HFF-Myc (cell line): ENCODE measurements at regions not wholly inside any gene's neighbourhood (a gene's known extent, or its start where the extent isn't known, plus 50 kb on each side); places are given as distances from the start of the nearest gene placed in this dataset.
"Not testable (repeated sequence)": the region's sequence is repeated elsewhere in the genome, so short reads cannot be mapped to it uniquely, and the experiment has no call there.

Source experiments
- DNase-seq: peaks from one replicate; pipeline ENCODE4 v3.0.0-alpha.2; 2011; ENCODE audit warnings: low read depth; ENCODE audit errors: extremely low read depth
- H3K4me3 ChIP-seq: replicated peaks from 2 replicates; pipeline ENCODE4 v1.5.1; 2011; ENCODE audit warnings: low read depth, mild to moderate bottlenecking, control low read depth, low read length
- TF ChIP-seq, protein P1 (sequence below): IDR thresholded peaks from 2 replicates; pipeline ENCODE4 v1.5.1; 2012; ENCODE audit warnings: mild to moderate bottlenecking, low read depth, low read length, control low read depth; ENCODE audit errors: missing control alignments

DNA sequence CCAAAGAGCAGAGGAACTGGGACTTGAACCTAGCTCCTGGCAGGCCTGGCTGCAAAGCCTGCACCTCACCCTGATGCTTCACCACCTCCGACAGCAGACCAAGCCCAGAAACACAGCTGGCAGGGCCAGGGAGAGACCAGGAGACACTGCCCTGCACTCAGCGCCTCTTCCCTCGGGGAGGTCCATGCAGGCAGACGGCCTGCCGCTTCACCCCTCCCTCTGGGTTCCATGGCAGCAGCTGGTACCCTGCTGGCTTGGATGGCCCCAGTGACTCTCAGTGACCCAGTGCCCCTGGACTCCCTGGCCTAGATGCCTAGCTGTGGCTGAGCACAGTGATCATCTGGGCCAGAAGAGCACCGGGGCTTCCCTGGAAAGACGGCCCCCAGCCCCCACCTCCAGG lies 65.3 kb upstream of the TARDBP start:
- TF ChIP-seq, protein P1, sequence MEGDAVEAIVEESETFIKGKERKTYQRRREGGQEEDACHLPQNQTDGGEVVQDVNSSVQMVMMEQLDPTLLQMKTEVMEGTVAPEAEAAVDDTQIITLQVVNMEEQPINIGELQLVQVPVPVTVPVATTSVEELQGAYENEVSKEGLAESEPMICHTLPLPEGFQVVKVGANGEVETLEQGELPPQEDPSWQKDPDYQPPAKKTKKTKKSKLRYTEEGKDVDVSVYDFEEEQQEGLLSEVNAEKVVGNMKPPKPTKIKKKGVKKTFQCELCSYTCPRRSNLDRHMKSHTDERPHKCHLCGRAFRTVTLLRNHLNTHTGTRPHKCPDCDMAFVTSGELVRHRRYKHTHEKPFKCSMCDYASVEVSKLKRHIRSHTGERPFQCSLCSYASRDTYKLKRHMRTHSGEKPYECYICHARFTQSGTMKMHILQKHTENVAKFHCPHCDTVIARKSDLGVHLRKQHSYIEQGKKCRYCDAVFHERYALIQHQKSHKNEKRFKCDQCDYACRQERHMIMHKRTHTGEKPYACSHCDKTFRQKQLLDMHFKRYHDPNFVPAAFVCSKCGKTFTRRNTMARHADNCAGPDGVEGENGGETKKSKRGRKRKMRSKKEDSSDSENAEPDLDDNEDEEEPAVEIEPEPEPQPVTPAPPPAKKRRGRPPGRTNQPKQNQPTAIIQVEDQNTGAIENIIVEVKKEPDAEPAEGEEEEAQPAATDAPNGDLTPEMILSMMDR, result no peak

DNA sequence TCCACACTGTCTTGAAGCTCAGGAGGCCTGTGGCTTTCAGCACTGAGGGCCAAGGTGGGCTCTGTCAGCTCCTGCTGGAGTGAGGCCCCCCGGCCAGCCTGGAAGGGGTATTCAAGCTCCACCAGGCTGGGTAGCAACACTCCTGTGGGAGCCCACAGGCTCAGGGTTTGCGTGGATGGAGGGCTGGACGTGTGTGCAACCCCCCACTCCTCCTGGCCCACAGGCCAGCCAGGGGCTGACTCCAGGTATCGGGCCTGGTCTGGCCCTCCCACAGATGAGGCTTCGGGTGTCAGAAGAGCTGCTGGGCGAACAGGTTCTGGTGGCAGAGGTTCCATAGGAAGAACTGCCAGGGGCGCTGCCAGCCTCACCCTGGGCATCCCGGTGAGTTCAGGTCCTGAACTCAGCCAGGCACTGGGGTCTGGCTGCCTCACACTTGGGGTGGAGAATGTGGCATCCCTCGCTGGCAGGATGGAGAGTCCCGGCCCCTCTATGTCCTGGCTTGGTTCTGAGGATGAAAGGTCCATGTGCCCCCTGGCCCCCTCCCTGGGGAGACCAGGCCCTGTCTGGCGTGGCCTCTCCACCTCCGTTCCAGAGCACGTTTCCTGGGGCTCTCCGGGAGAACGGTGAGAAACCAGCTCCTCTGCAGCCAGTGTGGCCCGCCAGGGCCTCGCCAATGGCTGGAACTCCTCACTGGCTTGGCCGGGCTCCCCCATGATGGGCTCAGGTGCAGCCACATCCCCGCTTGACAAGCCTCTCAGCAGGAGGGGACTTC lies 64.6 kb upstream of the TARDBP start:
- DNase-seq, result no peak
- no peak overlapping the region for H3K4me3 ChIP-seq
- TF ChIP-seq, protein P1, result no peak

More for the DNA sequence above, 65.3 kb upstream of the TARDBP start:
- no peak for DNase-seq
- no peak overlapping the region for H3K4me3 ChIP-seq

DNA sequence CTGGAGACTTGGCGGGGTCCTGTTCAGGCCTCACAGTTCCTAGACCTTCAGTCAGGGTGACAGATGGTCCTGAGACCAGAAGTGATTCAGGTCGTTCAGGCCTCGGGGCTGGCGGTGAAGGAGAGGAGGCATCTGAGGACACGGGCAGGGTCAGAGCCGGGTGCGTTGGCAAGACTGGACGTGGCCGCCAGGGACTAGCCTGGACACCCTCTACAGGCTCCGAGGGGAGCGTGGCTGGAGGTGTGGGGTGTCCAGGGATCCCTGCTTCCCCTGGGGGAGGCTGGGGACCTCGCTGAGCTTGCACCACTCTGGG lies 64.0 kb upstream of the TARDBP start:
- H3K4me3 ChIP-seq, result no peak overlapping the region
- no peak for DNase-seq
- TF ChIP-seq, protein P1, result no peak

DNA sequence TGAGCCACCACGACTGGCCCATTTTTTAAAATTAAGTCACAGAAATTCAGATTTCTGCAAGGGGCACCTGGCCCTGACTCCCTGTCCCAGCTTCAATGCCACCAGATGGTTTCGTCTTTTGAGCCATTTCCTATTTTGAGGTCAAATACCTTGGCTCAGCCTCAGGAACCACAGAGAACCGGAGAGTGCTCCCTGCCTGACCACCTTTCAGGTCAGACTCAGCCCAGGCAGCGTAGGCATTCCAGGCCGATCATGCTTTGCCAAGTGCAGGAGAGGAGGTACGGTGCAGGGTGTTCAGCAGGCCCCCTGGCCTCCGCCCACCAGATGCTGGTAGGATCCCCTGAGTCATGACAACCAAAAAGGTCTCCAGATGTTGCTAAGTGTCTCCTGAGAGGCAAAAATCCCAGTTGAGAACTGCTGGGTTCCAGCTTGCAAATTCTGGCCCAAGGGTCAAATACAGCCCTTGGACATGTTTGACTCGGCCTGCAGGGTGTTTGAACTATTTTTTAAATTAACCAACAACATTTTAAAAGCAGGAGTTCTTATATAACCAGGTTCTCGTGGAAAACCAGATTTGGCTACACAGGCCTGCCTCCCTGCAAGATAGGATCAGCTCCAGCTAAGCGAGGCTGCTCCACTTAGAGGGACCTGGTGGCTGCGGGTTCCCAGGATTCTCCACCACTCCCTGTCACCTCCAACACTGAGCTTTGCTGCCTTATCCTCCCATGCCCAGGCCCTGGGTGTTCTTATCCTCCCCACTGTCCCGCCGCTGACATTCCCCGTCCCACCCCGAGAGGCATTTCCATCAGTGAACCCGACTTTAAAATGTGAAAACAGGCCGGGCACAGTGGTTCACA lies 61.9 kb upstream of the TARDBP start:
- no peak overlapping the region for H3K4me3 ChIP-seq
- TF ChIP-seq, protein P1, result no peak
- peak; percentile 70 for DNase-seq

DNA sequence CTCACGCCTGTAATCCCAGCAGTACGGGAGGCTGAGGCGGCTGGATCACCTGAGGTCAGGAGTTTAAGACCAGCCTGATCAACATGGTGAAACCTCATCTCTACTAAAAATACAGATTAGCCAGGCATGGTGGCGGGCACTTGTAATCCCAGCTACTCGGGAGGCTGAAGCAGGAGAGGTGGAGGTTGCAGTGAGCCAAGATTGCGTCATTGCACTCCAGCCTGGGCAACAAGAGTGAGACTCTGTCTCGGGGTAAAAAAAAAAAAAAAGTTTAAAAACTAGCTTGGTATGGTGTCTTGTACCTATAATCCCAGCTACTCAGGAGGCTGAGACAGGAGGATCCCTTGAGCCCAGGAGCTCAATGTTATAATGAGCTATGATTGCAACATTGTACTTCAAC lies 61.2 kb upstream of the TARDBP start:
- H3K4me3 ChIP-seq, DNase-seq: not testable (repeated sequence)

DNA sequence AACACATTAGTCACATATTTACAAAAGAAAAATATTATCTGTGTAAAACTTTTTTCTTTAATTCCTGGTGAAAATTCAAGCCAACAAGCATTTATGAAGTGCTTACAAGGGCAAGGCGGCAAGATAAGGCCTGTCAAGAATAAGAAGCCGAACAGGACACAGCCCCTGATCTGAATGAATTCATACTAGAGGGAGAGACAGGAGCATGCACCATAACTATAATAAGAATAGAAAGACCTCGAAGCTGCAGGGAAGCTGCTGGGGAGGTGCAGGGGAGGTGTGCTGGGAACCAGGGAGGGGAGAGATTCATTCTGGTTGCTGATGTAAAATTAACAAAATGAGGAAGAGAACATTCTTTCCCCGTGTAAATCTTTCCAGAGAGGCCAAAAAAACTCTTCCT lies 60.5 kb upstream of the TARDBP start:
- no peak for DNase-seq
- H3K4me3 ChIP-seq, result no peak overlapping the region
- TF ChIP-seq, protein P1, result no peak

DNA sequence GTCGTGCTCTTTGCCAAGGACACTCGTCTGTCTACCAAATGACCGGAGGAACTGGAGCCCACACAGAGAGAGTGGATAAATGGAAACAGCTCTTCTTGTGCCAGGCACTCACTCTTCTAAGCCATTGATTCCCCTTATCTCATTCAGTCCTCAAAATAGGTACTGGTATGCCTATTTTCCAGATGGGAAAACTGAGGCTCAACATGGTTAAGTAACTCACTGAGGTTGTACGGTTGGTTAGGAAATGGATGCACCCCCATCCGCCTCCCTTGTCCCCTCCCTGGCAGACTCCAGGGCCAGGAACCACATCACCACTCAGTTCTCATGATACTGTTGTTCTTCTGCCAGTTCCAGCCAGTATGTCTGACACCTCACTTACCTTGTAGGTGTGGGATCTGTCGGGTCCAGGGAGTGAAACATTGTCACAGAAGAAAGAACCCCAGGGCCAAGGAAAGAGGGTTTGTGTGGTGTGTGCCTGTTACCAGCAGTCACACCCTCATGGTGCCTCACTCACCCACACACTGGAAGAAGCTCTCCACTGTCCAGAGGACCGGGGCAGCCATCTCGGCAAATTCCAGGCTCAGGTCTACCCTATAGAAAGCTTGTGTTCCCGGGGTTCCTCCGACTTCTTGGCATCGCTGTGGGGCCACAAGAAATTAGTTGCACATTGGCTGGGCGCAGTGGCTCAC lies 58.8 kb upstream of the TARDBP start:
- TF ChIP-seq, protein P1, result no peak
- H3K4me3 ChIP-seq, result no peak overlapping the region

More for the DNA sequence above, 58.8 kb upstream of the TARDBP start:
- no peak for DNase-seq
